ENCODE measurements at regions not wholly inside any gene's neighbourhood (a gene's known extent, or its start where the extent isn't known, plus 50 kb on each side); places are given as distances from the start of the nearest gene placed in this dataset.
"Not testable (repeated sequence)": the region's sequence is repeated elsewhere in the genome, so short reads cannot be mapped to it uniquely, and the experiment has no call there.

- H3K27me3 ChIP-seq (ENCODE audit: insufficient read depth, low read length): no peaks in the 10 kb centered on the region
- no peak overlapping the region for H3K9ac ChIP-seq (ENCODE audit: low read depth, low read length)
- no peak overlapping the region for H3K27ac ChIP-seq (ENCODE audit: low read depth, low read length)
- no peak overlapping the region for H3K4me3 ChIP-seq (ENCODE audit: low read length)
- H3K36me3 ChIP-seq (ENCODE audit: insufficient read depth, low read length): no peaks in the 10 kb centered on the region
- H3K9me3 ChIP-seq (ENCODE audit: insufficient read depth, low read depth, low read length): no peaks in the 10 kb centered on the region
- 96% methylated on average over 8 of the region's 8 CpGs for WGBS
- H3K4me1 ChIP-seq (ENCODE audit: insufficient read depth, low read length): no peaks in the 10 kb centered on the region
Measured at GRCh38 chr21:19461481-19462205, 1058.1 kb upstream of the TMPRSS15 start.

- Histone ChIP-seq H3K36me3 (ENCODE audit: insufficient read depth, low read length) (no peaks in the 10 kb centered on the region), H3K9ac (ENCODE audit: low read depth, low read length) (no peak overlapping the region), H3K27ac (ENCODE audit: low read depth, low read length) (no peak overlapping the region), H3K4me1 (ENCODE audit: insufficient read depth, low read length) (no peaks in the 10 kb centered on the region), H3K27me3 (ENCODE audit: insufficient read depth, low read length) (no peaks in the 10 kb centered on the region), H3K9me3 (ENCODE audit: insufficient read depth, low read depth, low read length) (0 out of 2 replicates have a peak, but pooled peaks cover under 1% of the 10 kb centered on the region), H3K4me3 (ENCODE audit: low read length) (no peak overlapping the region)
- 100% methylated on average over 1 of the region's 1 CpG for WGBS
Measured at GRCh38 chr21:19463966-19464365, 1060.4 kb upstream of the TMPRSS15 start.

DNA sequence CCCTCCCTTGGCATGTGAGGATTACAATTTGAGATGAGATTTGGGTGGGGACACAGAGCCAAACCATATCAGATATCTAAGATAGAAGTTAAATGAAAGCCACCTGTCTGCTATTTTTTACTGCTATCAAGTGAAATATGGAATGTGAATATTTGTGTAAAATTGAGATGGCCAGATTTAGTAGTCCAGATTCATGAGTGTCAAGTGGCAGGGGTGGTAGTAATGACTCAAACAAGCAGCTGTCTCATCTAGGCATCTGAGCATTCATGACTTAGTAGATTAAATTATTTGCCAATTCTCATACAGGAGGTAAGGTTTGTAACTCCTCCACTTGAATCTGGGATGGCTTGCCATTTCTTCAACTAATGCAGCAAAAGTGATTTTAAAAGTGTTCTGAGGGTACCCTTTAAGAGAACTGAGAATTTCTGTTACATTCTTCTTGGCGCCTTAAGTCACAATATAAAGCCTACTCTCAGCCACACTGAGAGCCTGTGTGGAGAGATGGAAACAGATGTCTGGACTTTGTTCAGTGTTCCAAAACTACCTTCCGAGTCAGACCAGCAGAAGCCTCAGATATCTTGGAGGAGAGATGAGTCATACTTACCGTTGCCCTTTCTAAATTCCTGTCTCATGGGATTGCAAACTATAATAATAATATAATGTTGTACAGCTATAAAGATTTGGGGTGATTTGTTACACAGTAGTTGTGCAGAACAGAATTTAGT lies 1065.6 kb upstream of the TMPRSS15 start:
- no peaks in the 10 kb centered on the region for H3K27me3 ChIP-seq (ENCODE audit: insufficient read depth, low read length)
- no peaks in the 10 kb centered on the region for H3K4me1 ChIP-seq (ENCODE audit: insufficient read depth, low read length)
- no peak overlapping the region for H3K9ac ChIP-seq (ENCODE audit: low read depth, low read length)
- H3K9me3 ChIP-seq (ENCODE audit: insufficient read depth, low read depth, low read length): peaks cover 33% of the 10 kb centered on the region
- no peaks in the 10 kb centered on the region for H3K36me3 ChIP-seq (ENCODE audit: insufficient read depth, low read length)
- no peak overlapping the region for H3K27ac ChIP-seq (ENCODE audit: low read depth, low read length)
- H3K4me3 ChIP-seq (ENCODE audit: low read length): no peak overlapping the region
- WGBS: 100% methylated on average over 2 of the region's 3 CpGs

- Histone ChIP-seq H3K36me3 (ENCODE audit: insufficient read depth, low read length) (no peaks in the 10 kb centered on the region), H3K27me3 (ENCODE audit: insufficient read depth, low read length) (no peaks in the 10 kb centered on the region), H3K9ac (ENCODE audit: low read depth, low read length) (no peak overlapping the region), H3K4me3 (ENCODE audit: low read length) (no peak overlapping the region), H3K27ac (ENCODE audit: low read depth, low read length) (no peak overlapping the region), H3K9me3 (ENCODE audit: insufficient read depth, low read depth, low read length) (peaks cover 22% of the 10 kb centered on the region), H3K4me1 (ENCODE audit: insufficient read depth, low read length) (no peaks in the 10 kb centered on the region)
- 91% methylated on average over 1 of the region's 1 CpG for WGBS
Measured at GRCh38 chr21:19475525-19475924, 1071.9 kb upstream of the TMPRSS15 start.

- Histone ChIP-seq H3K4me3 (ENCODE audit: low read length) (no peak overlapping the region), H3K27ac (ENCODE audit: low read depth, low read length) (no peak overlapping the region), H3K36me3 (ENCODE audit: insufficient read depth, low read length) (no peaks in the 10 kb centered on the region), H3K9me3 (ENCODE audit: insufficient read depth, low read depth, low read length) (no peaks in the 10 kb centered on the region), H3K27me3 (ENCODE audit: insufficient read depth, low read length) (no peaks in the 10 kb centered on the region), H3K4me1 (ENCODE audit: insufficient read depth, low read length) (no peaks in the 10 kb centered on the region), H3K9ac (ENCODE audit: low read depth, low read length) (no peak overlapping the region)
- 86% methylated on average over 3 of the region's 3 CpGs for WGBS
Measured at GRCh38 chr21:19489930-19490329, 1086.3 kb upstream of the TMPRSS15 start.

GRCh38 chr21:19490481-19490880 lies 1086.9 kb upstream of the TMPRSS15 start:
- H3K27me3 ChIP-seq (ENCODE audit: insufficient read depth, low read length): no peaks in the 10 kb centered on the region
- H3K9me3 ChIP-seq (ENCODE audit: insufficient read depth, low read depth, low read length): no peaks in the 10 kb centered on the region
- H3K4me1 ChIP-seq (ENCODE audit: insufficient read depth, low read length): no peaks in the 10 kb centered on the region
- H3K27ac ChIP-seq (ENCODE audit: low read depth, low read length): no peak overlapping the region
- no peaks in the 10 kb centered on the region for H3K36me3 ChIP-seq (ENCODE audit: insufficient read depth, low read length)
- H3K4me3 ChIP-seq (ENCODE audit: low read length): no peak overlapping the region
- H3K9ac ChIP-seq (ENCODE audit: low read depth, low read length): no peak overlapping the region
- WGBS: 91% methylated on average over 1 of the region's 2 CpGs

GRCh38 chr21:19493437-19494241 lies 1090.1 kb upstream of the TMPRSS15 start:
- WGBS: 96% methylated on average over 52 of the region's 52 CpGs
- H3K4me3 ChIP-seq (ENCODE audit: low read length); H3K9ac ChIP-seq (ENCODE audit: low read depth, low read length); H3K27ac ChIP-seq (ENCODE audit: low read depth, low read length); H3K9me3 ChIP-seq (ENCODE audit: insufficient read depth, low read depth, low read length); H3K36me3 ChIP-seq (ENCODE audit: insufficient read depth, low read length); H3K27me3 ChIP-seq (ENCODE audit: insufficient read depth, low read length); H3K4me1 ChIP-seq (ENCODE audit: insufficient read depth, low read length): not testable (repeated sequence)

- WGBS: 98% methylated on average over 2 of the region's 3 CpGs
Measured at GRCh38 chr21:19501115-19501514, 1097.5 kb upstream of the TMPRSS15 start.

GRCh38 chr21:19507682-19508260 lies 1104.2 kb upstream of the TMPRSS15 start:
- Histone ChIP-seq H3K4me1 (ENCODE audit: insufficient read depth, low read length) (no peaks in the 10 kb centered on the region), H3K36me3 (ENCODE audit: insufficient read depth, low read length) (no peaks in the 10 kb centered on the region), H3K9me3 (ENCODE audit: insufficient read depth, low read depth, low read length) (no peaks in the 10 kb centered on the region), H3K27me3 (ENCODE audit: insufficient read depth, low read length) (no peaks in the 10 kb centered on the region), H3K9ac (ENCODE audit: low read depth, low read length) (no peak overlapping the region), H3K27ac (ENCODE audit: low read depth, low read length) (no peak overlapping the region), H3K4me3 (ENCODE audit: low read length) (no peak overlapping the region)
- WGBS: 68% methylated on average over 3 of the region's 3 CpGs

More at GRCh38 chr21:19501115-19501514, 1097.5 kb upstream of the TMPRSS15 start:
- Histone ChIP-seq H3K27me3 (ENCODE audit: insufficient read depth, low read length) (no peaks in the 10 kb centered on the region), H3K4me3 (ENCODE audit: low read length) (no peak overlapping the region), H3K27ac (ENCODE audit: low read depth, low read length) (no peak overlapping the region), H3K4me1 (ENCODE audit: insufficient read depth, low read length) (no peaks in the 10 kb centered on the region), H3K36me3 (ENCODE audit: insufficient read depth, low read length) (no peaks in the 10 kb centered on the region), H3K9me3 (ENCODE audit: insufficient read depth, low read depth, low read length) (no peaks in the 10 kb centered on the region), H3K9ac (ENCODE audit: low read depth, low read length) (no peak overlapping the region)

DNA sequence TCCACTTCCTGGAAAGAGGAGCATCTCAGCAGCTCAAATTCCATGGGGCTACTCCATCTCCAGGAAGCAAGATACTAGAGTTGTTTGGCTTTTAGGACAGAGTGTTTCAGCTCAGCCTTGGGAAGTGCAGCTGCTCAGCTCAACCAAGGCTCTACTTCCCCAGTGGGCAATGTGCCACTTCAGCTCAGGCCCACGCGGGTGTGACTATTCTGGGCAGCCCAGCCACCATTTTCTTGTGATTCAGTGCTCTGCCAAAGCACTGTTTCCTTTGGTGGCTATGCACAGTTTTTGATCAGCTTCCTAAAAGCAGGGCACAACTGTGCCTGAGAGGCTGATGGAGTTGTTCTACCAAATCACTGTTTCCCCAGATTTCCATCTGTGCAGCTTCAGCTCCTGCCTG lies 1104.9 kb upstream of the TMPRSS15 start:
- 96% methylated on average over 2 of the region's 2 CpGs for WGBS
- Histone ChIP-seq H3K9ac (ENCODE audit: low read depth, low read length) (no peak overlapping the region), H3K27ac (ENCODE audit: low read depth, low read length) (no peak overlapping the region)

GRCh38 chr21:19508844-19509243 lies 1105.3 kb upstream of the TMPRSS15 start:
- H3K27me3 ChIP-seq (ENCODE audit: insufficient read depth, low read length): no peaks in the 10 kb centered on the region
- H3K9me3 ChIP-seq (ENCODE audit: insufficient read depth, low read depth, low read length): no peaks in the 10 kb centered on the region
- H3K9ac ChIP-seq (ENCODE audit: low read depth, low read length): no peak overlapping the region
- 90% methylated on average over 3 of the region's 3 CpGs for WGBS
- H3K27ac ChIP-seq (ENCODE audit: low read depth, low read length): no peak overlapping the region
- H3K4me1 ChIP-seq (ENCODE audit: insufficient read depth, low read length): no peaks in the 10 kb centered on the region
- no peak overlapping the region for H3K4me3 ChIP-seq (ENCODE audit: low read length)
- no peaks in the 10 kb centered on the region for H3K36me3 ChIP-seq (ENCODE audit: insufficient read depth, low read length)

More for the DNA sequence above, 1104.9 kb upstream of the TMPRSS15 start:
- H3K4me1 ChIP-seq (ENCODE audit: insufficient read depth, low read length): no peaks in the 10 kb centered on the region
- no peak overlapping the region for H3K4me3 ChIP-seq (ENCODE audit: low read length)
- H3K9me3 ChIP-seq (ENCODE audit: insufficient read depth, low read depth, low read length): no peaks in the 10 kb centered on the region
- H3K27me3 ChIP-seq (ENCODE audit: insufficient read depth, low read length): no peaks in the 10 kb centered on the region
- no peaks in the 10 kb centered on the region for H3K36me3 ChIP-seq (ENCODE audit: insufficient read depth, low read length)

Measured in HUES64 (cell line).